Stimulated activated CD4-positive, alpha-beta T cell treated with anti-CD3 and anti-CD28 coated beads, Interleukin-2, amount 100 ng/mL, for 48 hours (primary cell): ENCODE measurements at regions not wholly inside any gene's neighbourhood (a gene's known extent, or its start where the extent isn't known, plus 50 kb on each side); places are given as distances from the start of the nearest gene placed in this dataset.
A peak's percentile ranks its signal among the peaks of the same experiment; 100 is the strongest.

Experiments
- DNase-seq, 2 donors: peaks; one replicate each; pipeline ENCODE4 v3.0.0-alpha.2; 2020

- no peak for DNase-seq
Observed at GRCh38 chr1:99170516-99170915, 93.8 kb upstream of the PLPPR4 start.

GRCh38 chr1:99171184-99171813 lies 93.0 kb upstream of the PLPPR4 start:
- DNase-seq, result no peak

GRCh38 chr1:99173282-99173681 lies 91.0 kb upstream of the PLPPR4 start:
- DNase-seq, result no peak

GRCh38 chr1:99173900-99174299 lies 90.4 kb upstream of the PLPPR4 start:
- no peak for DNase-seq

- DNase-seq, result no peak
Observed at GRCh38 chr1:99176753-99177152, 87.5 kb upstream of the PLPPR4 start.

GRCh38 chr1:99177465-99177864 lies 86.8 kb upstream of the PLPPR4 start:
- no peak for DNase-seq

GRCh38 chr1:99180343-99180808 lies 83.9 kb upstream of the PLPPR4 start:
- peak; percentile 54 to 58 for DNase-seq

GRCh38 chr1:99180915-99181314 lies 83.4 kb upstream of the PLPPR4 start:
- no peak for DNase-seq

- DNase-seq, result no peak
Observed at GRCh38 chr1:99181892-99182291, 82.4 kb upstream of the PLPPR4 start.

- DNase-seq, result no peak
Observed at GRCh38 chr1:99185196-99185595, 79.1 kb upstream of the PLPPR4 start.

GRCh38 chr1:99193431-99193830 lies 70.9 kb upstream of the PLPPR4 start:
- no peak for DNase-seq

- no peak for DNase-seq
Observed at GRCh38 chr1:99198393-99198792, 65.9 kb upstream of the PLPPR4 start.

GRCh38 chr1:99207216-99207615 lies 57.1 kb upstream of the PLPPR4 start:
- DNase-seq, result no peak
